HG02870 (cell line): ENCODE measurements at regions not wholly inside any gene's neighbourhood (a gene's known extent, or its start where the extent isn't known, plus 50 kb on each side); places are given as distances from the start of the nearest gene placed in this dataset.

ENCODE experiments used
- ATAC-seq: cut with Tn5 transposase; IDR thresholded peaks from one replicate; pipeline ENCODE4 v1.9.1; 2021; ENCODE audit warnings: mild to moderate bottlenecking, moderate library complexity; ENCODE audit not compliant: unreplicated experiment

DNA sequence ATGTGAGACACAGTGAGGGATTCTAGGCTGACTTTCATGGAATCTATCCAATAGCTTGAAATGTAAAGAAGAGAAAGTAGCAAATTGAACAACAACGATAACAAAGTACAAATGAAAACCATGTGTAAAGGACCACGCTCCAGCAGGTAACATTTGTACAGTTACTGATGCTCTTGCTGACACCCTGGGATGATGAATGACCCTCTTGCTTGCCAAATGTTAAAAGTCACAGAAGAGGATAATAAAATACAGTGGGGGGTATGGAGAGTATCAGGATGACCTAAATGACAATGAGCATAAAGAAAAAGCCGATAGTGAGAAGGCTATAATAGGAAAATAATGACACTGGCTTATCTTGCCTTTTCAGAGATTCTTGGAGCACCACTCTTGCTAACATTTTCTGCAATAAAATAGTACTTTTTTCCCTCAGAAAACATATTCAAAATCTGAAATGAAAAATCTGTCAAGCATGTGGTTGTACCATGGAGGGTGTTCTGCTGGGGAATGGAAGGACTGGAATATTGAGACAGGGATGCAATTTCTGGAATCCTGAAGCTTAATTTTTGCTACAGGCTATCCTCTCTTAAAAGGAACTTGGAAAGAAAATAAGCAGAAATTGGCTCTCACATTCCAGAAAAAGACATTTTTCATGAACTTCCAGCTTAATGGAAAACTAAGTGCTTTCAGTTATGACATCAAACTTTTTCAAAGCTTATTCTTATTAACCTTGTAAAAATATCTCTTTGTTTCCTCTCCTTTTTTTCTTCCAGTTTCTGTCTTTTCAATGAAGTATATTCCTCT is 303.2 kb upstream of the GHITM start:
- ATAC-seq: no peak

DNA sequence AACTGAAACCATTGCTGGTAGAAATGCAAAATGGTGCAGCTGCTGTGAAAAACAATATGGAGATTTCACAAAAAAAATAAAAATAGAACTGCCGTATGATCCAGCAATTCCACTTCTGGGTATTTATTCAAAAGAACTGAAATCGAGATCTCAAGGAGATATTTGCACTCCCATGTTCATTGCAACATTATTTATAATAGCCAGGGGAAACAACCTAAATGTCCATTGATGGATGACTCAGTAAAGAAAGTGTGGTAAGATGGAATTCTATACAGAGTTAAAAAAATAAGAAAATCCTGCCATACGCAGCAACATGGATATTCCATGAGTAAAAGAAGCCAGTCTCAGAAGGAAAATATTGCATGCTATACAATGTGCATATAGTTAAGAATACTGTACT is 290.6 kb upstream of the GHITM start:
- ATAC-seq: no peak

DNA sequence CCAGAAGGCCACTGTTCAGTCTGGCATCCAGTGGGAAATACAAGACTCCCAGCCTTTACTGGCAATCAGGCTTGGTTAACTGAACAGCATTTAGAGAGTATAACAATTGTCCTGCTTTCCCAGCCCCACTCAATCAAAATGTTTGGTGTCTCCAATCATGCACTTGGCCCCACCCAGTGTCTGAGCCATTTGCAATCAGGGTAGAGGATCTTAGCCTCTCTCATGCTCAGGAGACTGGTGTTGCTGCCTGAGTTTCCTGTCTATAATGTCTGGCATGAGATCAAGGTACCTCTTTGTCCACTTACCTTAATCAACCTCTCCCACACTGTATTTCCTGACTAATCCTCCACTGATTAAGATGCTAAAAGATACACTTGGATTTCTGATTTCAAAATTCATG is 290.2 kb upstream of the GHITM start:
- ATAC-seq: no peak

DNA sequence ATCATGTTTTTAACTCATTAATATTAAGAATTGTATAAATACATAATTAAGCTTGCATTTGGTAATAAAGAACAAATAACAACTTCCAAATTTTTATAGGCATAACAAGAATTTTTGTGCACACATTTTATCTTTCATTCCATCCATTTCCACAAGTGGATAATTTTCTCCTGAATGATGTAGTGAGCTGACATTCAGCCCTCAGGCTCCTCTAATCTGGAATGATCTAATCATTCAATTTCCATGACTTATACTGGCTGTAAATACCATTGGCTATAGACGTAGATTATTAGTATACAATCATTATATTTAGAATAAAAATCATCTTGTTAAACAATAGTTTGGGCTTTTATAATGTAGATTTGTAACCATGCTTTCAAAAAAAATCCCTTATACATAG is 287.2 kb upstream of the GHITM start:
- no peak for ATAC-seq

DNA sequence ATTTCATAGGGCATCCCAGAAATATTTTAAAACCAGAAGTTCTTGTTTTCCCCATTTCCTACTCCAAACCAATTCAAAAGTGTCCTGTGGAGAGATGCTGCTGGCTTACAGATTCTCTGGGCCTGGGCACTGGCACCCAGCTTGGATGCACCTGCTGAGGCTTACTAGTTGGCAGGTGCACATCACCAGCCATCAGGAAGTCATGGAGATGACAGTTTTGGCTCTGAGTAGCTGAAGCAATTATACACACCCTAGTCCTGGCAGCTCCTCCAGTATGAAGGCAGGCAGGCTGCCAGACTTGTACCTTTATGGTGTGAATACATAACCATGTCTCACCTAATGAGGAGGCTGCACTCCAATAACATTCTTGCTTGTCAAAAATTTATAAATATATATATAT is 276.6 kb upstream of the GHITM start:
- no peak for ATAC-seq

DNA sequence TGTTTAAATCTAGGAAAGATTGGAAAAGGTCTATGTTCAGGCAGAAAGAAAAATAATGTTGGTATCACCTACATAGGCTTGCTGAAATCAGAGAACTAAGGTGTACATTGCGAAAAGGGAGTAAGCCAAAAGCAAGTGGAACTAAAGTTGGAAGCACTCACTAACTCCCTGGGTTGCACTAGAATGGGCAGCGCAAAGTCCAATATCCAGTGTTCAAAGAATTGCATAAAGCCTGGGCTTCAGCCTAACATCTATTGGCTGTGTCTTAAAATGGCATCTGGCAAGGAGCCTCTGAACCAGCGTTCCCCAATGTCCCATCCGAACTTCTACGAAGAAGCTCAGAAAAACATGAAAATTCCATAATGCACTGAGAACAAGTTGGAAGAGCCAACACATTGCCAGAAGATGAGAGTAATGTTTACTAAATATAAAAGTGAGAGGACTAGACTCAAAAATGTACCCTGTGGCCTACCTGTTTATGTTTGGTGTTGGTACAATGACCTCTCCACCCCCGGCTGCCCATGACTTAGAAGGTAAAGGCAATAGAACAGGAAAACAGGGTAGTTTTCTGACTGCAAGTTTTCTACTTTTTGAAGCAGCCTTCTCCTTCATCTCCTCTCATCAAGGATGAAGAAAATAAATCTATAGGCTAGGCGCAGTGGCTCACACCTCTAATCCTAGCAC is 275.9 kb upstream of the GHITM start:
- ATAC-seq: no peak

DNA sequence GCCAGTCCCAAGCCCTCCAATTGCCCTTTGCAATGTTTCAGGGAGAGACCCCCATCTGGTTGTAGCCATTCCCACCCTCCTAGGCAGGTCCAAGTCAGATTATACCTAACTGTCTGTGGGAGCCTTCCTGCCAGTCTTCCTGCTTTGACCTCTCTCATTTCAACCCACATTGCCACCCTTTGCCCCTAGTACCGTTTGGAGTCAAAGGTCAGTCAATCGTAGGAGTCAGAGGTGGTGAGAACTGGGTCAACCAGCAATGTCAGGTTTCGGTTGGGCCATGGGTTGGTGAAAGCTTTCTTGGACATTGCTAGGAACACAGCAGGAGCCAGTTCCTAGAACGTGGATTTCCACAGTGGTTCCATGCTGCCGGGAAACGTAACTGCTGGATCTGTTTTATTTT is 269.4 kb upstream of the GHITM start:
- no peak for ATAC-seq

DNA sequence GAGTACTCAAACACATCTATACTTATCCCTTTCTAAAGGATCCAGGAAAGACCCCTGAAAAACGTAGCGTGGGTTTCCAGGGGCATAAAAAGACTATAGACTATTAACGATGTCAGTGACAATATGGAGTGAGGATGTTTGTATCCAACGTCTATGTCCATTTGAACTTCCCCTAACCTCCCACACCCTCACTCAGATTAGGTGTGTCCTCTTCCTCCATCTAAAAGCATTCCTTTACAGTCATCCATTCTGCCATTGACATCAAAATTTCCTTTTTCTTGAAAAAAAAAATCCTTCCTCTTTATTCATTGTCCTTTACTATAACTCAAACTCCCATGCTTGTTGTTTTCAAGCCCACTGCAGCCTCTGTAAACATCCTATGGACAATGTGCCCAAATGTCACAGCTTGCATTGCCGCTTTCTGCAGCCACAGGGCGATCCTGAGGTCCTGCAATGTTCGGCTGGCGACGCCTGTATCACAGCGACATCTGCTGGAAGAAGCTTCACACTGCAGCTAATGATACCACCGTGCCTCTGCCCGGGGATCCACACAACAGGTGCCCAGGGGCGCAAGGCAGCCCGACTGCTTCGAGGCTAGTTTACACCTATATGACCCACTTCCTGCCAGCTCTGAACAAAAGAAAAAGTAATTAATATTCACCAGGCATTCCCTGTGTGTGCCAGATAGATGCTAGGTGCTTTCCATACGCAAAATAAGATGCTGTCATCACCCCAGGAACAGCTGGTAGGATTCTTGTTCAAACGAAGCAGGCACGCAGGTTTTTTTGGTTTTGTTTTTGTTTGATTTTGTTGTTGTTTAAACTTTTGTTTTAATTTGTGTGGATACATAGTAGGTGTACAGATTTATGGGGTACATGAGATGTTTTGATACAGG is 267.9 kb upstream of the GHITM start:
- peak; percentile 98 for ATAC-seq

DNA sequence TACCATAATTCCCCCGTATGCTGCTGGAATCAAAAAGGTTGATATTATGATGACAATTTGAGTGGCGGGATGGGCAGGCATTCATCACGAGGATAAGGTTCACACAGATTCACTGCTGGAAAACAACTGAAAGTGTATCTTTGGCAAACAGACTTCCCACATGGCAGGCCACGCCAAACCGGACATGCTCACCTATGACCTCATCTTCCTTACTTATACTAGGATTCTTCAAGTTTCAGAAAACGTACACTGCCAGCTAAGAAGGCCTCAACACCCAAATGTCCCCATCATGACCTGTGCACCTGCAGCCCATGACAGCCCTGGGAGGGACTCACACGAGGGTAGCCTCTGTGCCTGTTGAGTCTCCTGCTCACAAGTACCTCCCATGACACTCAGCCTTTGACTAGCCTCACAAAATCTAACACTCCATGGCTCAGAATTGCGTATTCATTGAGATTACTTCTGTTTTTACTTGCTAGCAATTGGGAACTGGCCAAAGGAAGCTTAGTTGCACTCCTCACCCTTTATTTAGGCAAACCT is 259.0 kb upstream of the GHITM start:
- no peak for ATAC-seq

DNA sequence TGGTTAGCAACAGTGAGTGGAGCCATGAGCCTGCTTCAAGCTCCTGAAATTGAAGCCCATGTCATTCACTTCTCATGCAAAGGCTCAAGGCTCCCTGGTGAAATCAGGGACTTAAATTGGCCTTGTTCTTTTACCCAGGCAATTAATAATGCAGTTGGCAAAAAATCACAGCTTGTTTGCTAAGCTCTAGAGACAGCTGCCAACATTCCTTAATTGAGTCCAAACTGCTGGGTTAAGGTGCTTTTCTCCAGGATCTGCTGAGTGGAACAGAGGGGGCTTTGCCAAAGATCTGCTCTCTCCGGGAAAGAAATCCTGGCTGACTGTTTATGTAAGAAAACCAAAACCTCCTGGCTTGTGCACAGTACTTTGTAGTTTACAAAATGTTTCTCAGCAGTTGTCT is 257.6 kb upstream of the GHITM start:
- ATAC-seq: no peak

DNA sequence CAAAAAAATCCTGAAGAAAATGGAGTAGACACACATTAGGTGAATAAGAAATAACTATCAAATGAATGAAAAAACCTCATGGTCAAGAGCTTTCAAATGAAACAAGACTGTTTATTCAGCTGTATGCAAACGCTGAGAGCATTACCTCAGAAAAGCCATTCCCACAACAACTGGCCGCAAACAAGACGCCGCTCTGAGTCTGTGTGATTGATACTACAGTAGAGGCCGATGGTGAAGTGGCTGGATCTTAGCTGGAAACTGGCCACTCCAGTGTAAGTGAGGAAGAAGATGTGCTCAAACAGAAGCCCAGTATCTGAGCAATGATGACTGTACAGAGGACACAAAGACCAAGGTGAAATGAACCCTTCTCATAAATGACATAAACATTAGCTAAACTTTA is 252.4 kb upstream of the GHITM start:
- ATAC-seq: no peak

DNA sequence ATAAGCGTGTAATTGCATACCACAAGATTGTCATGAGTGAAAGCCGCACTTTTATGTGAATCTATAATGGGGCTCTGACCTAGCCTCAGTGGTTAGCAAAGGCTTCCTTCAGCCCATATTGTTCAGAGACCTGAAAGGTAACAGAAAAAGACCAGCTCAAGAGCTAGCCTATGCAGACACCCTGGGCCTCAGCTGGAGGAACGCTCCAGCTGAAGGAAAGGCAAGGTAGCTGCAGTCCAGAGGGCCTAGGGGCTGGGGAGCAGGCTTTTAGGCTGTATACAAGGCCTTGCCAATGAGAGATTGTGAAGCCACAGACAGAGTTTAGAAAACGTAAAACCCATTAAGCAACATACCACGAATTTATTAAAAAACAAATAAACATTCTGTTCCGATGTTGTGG is 246.6 kb upstream of the GHITM start:
- no peak for ATAC-seq

DNA sequence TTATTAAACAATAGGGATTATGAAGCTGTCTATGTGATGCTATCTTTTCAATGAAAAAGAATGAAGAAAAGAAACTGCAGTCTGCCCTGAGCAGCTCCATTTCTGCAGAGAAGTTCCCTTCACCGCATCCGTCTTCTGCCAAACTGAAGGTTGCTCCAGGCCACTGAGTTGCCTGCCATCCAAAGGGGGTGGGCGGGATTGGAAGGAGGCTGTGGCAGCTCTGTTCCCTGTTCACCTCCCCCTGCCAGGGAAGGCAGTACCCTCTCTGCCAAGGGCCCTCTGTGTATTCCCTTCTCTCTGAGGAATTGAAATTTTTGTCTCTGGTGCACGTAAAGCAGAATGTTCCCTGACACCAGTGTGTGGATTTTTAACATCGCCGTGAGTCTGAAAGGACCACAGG is 243.1 kb upstream of the GHITM start:
- no peak for ATAC-seq

DNA sequence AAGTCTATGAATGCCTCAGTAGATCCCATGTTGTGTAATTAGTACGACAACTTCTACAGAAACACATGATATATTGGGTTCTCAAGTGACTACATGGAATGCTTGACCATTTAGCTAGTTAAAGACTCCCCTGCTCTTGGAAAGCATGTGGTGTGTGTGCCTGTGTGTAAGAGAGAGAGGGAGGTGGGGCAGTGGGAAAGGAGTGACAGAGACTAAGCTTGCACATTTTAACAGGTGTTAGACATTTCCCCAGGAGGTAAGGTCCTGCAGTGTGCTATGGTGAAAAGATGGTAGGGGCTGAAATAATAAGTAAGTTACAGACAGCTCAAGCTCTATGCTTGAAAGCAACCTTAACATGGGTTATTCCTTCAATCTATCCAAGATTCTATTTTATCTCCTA is 241.7 kb upstream of the GHITM start:
- ATAC-seq: no peak

DNA sequence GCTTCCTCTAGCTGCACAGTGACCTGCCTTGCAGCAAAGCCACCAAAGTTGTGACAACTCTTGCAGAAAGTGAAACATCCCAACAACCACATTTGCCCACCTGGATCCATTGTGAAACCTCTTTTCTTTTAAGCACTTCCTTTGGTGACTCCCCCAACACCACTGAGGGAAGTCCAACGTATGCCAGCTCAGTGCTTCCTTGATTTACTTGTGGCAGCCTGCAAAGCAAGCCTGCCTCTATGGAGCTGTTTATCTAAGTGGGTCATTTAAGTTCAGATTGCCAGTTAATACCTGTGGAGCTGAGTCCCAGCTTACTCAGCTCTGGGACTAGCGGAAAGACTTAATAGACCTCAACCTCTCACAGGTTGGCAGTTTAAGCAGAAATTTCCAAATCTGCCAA is 230.8 kb upstream of the GHITM start:
- no peak for ATAC-seq

DNA sequence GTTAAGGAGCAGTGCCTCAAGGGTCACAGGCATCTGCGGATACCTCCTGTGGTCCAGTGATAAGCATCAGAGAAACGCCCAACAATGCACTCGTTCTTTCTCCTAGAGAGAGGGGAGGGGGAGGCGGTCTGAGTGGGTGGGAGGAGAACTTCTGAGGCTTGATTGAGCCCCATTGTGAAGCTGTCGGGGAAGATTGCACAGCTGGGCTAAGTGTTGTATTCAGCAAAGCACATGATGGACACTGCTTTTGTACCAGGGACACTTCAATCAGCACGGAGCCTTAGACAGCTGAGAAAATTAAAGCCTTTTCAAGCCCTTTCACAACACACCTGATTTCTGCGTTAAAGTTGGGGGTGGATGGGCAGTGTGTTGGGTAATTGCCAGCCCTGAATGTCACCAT is 230.3 kb upstream of the GHITM start:
- no peak for ATAC-seq

DNA sequence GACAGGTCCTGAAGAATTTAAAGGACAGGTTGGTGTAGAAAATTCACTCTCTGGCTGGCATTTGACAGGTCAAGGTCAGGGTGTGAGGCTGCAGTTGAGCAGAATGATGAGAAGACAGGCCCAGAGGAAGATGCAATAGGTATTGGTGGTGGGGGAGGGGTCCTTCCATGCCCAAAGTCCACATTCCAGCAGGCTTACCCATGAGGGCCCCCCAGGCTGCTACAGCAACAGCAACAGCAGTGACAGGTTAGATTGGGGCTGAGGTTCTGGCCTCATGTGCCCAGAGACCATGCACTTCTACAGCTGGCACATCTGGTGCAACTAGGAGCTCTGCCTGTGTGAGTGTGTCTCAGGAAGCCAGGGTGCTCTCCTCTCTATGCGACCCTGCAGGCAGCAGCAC is 223.5 kb upstream of the GHITM start:
- ATAC-seq: no peak

DNA sequence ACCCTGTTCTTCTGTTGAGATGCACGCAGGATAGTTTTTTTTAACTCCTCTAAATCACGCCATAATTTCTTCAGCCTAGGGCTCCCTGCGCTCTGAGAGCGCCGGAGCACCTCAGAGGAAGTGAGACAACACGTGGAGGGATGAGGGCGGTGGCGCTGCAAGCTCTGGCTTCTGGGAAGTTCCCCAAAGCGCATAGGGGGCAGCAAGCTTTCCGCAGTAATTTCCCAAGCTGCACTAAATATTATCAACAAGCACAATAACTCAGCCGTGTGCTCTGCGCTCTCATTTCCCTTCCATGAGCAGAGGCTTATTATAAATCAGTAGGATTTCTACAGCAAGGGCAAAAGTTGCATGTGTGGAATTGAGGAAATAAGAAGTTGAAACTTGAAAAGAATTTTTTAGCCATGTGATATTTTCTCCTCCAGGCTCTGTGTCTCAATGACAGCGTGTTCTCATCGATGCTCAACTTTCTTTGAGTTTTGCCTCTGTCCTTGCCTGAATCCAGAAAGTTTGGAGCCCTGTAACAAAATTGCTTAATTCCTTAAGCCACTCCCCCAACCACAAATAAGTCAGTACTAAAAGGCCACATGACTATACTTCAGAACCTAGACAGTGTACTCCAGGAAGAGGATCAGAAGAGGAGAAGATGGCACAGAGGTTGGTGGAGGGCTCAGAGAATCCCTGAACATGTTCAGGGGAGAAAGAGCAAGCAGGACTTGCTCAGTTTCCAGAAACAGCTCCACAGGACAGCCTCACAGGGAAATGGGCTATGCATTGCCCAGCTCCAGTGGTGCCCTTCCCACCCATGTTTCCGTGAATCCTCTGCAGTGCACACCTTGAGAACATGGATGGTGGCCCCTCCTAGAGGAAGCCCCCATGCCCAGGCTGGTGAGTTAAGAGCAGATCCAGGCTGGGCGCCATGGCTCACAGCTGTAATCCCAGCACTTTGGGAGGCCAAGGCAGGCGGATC is 221.5 kb upstream of the GHITM start:
- ATAC-seq: peak; percentile 87

DNA sequence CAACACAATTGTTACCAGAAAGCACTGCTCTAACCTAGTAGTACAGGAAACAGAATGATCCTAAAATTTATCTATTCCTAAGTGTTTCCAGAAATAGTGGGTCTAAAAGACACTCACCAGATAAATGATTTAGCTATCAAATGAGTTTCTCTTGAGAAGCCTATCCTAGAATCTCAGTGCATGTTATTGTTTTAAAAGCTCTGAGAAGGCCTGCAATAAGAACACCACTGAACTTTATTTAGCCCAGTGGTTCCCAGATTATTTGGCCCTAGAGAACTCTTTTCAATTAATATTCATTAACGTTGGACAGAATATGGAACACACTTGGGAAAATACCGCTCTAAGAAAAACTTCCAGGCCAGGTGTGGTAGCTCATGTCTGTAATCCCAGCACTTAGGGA is 220.1 kb upstream of the GHITM start:
- ATAC-seq: no peak
